Activated T-cell treated with anti-CD3 and anti-CD28 coated beads, Interleukin-2, amount 50 U/mL, for 72 hours (primary cell): ENCODE measurements at regions not wholly inside any gene's neighbourhood (a gene's known extent, or its start where the extent isn't known, plus 50 kb on each side); places are given as distances from the start of the nearest gene placed in this dataset.
A peak's percentile ranks its signal among the peaks of the same experiment; 100 is the strongest.
"Not testable (repeated sequence)": the region's sequence is repeated elsewhere in the genome, so short reads cannot be mapped to it uniquely, and the experiment has no call there.

Source experiments
- ATAC-seq, 2 donors: fragments of 150-1000 bp; cut with Tn5 transposase; replicated peaks in 1 of 2; 2 replicates each; pipeline ENCODE4 v1.10.0; 2021; ENCODE audit warnings: moderate library complexity in 2 of 2, mild to moderate bottlenecking in 1 of 2
- DNase-seq, 2 donors: peaks; one replicate each; pipeline ENCODE4 v3.0.0; 2021 to 2022; ENCODE audit warnings: mixed read lengths in 1 of 2
- H3K27ac Mint-ChIP-seq: one replicate; pipeline ENCODE4 v1.8.0; 2022; ENCODE audit warnings: mild to moderate bottlenecking, moderate library complexity, mixed read lengths
- H3K27me3 Mint-ChIP-seq: one replicate; pipeline ENCODE4 v1.8.0; 2022; ENCODE audit warnings: low read depth, mixed read lengths
- H3K36me3 Mint-ChIP-seq, 2 donors: one replicate each; pipeline ENCODE4 v1.8.0; 2022; ENCODE audit warnings: mixed read lengths in 2 of 2, mild to moderate bottlenecking in 1 of 2; ENCODE audit not compliant: insufficient read depth in 2 of 2
- H3K4me1 Mint-ChIP-seq: one replicate; pipeline ENCODE4 v1.8.0; 2022; ENCODE audit warnings: low read depth, mixed read lengths
- H3K4me3 Mint-ChIP-seq, 2 donors: one replicate each; pipeline ENCODE4 v1.8.0; 2022; ENCODE audit warnings: mild to moderate bottlenecking in 2 of 2, mixed read lengths in 2 of 2, moderate library complexity in 2 of 2
- H3K9me3 Mint-ChIP-seq, 2 donors: one replicate each; pipeline ENCODE4 v1.8.0; 2022; ENCODE audit warnings: mixed read lengths in 2 of 2

DNA sequence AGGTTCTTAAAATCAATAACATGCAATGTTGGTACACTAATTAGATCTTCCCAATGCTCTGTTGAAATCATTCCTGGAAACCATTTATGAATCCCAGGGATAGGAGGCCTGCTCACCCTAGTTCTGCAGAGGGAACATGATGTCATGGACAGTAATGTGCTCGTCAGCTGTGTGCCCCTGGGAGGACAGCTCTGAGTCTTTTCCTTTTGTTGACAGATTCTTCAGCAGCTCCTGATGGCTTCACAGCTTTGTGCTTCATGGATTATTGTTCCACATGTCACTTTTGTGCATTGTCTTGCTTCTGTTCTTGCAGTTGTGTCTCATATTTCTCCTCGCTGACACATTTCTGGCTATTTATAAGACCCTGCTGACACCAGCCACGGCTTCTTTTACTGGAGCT is 367.5 kb downstream of the CCSER2 start:
- Mint-ChIP-seq H3K27me3 (no peaks in the 10 kb centered on the region), H3K27ac (no peak overlapping the region)

GRCh38 chr10:84696610-84697009 is 368.2 kb downstream of the CCSER2 start:
- Mint-ChIP-seq H3K27me3 (no peaks in the 10 kb centered on the region), H3K9me3 (peaks cover 3 to 4% of the 10 kb centered on the region in 2 donors), H3K36me3 (no peaks in the 10 kb centered on the region), H3K27ac (no peak overlapping the region), H3K4me1 (no peaks in the 10 kb centered on the region), H3K4me3 (no peak overlapping the region)
- DNase-seq (no peak), ATAC-seq (no peak)

More for the DNA sequence above, 367.5 kb downstream of the CCSER2 start:
- ATAC-seq (no peak), DNase-seq (no peak)
- H3K4me3 Mint-ChIP-seq: no peak overlapping the region
- H3K4me1 Mint-ChIP-seq: no peaks in the 10 kb centered on the region
- peaks cover 3 to 4% of the 10 kb centered on the region in 2 donors for H3K9me3 Mint-ChIP-seq
- H3K36me3 Mint-ChIP-seq: no peaks in the 10 kb centered on the region

DNA sequence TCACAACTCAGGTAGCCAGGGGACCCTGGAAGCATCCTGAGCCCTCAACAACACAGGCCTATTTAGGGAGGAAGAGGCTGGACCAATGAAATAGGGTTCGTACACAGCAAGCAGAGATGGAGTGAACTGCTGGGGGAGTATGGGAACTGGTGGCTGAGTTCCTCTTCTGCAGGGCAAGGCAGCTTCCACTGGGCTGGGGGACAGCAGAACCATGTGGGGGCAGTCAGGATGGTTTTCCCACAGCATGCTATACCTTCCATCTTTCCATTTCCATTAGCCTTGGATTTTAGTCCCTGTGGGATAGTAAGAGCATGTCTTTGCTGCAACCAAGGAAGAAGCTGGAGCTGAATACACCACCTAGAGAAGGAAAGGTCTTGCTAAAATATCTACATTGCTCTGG is 370.6 kb downstream of the CCSER2 start:
- no peaks in the 10 kb centered on the region for H3K36me3 Mint-ChIP-seq
- no peaks in the 10 kb centered on the region for H3K4me1 Mint-ChIP-seq
- no peak overlapping the region for H3K4me3 Mint-ChIP-seq
- DNase-seq (no peak), ATAC-seq (no peak)
- H3K27ac Mint-ChIP-seq: no peak overlapping the region
- H3K9me3 Mint-ChIP-seq: no peaks in the 10 kb centered on the region
- no peaks in the 10 kb centered on the region for H3K27me3 Mint-ChIP-seq

- Mint-ChIP-seq H3K4me3 (no peak overlapping the region), H3K27me3 (no peaks in the 10 kb centered on the region), H3K9me3 (no peaks in the 10 kb centered on the region), H3K36me3 (no peaks in the 10 kb centered on the region), H3K4me1 (no peaks in the 10 kb centered on the region), H3K27ac (no peak overlapping the region)
- DNase-seq (no peak), ATAC-seq (no peak)
These were observed 372.4 kb downstream of the CCSER2 start for GRCh38 chr10:84700668-84701369.

DNA sequence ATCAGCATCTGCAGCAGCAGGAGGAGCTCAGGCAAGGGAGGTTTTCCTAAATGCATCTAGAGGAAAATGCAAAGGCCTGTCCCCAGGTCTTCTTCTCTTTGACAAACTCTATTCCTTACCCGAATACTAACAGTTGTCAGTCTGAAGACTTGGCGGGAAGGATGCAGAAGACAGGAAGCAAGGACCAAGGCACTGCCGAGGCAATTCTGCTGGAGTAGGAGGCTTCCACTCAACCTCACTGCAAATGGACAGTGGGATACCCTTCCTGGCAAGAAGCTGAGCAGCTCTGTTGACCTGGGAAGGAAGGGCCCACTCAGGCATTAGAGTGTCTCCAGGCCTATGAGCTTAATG is 373.0 kb downstream of the CCSER2 start:
- Mint-ChIP-seq H3K4me3 (no peak overlapping the region), H3K27ac (no peak overlapping the region), H3K4me1 (no peaks in the 10 kb centered on the region), H3K9me3 (no peaks in the 10 kb centered on the region), H3K27me3 (no peaks in the 10 kb centered on the region), H3K36me3 (no peaks in the 10 kb centered on the region)
- ATAC-seq (no peak), DNase-seq (no peak)

- Mint-ChIP-seq H3K27me3 (no peaks in the 10 kb centered on the region), H3K4me1 (no peaks in the 10 kb centered on the region), H3K4me3 (no peak overlapping the region), H3K27ac (no peak overlapping the region), H3K36me3 (no peaks in the 10 kb centered on the region), H3K9me3 (no peaks in the 10 kb centered on the region)
- DNase-seq (no peak), ATAC-seq (no peak)
These were observed 375.7 kb downstream of the CCSER2 start for GRCh38 chr10:84704101-84704500.

- Mint-ChIP-seq H3K4me3 (no peak overlapping the region), H3K9me3 (no peaks in the 10 kb centered on the region), H3K4me1 (no peaks in the 10 kb centered on the region), H3K36me3 (no peaks in the 10 kb centered on the region), H3K27me3 (no peaks in the 10 kb centered on the region), H3K27ac (no peak overlapping the region)
- no peak for ATAC-seq
- DNase-seq: no peak
These were observed 378.0 kb downstream of the CCSER2 start for GRCh38 chr10:84706431-84706830.

DNA sequence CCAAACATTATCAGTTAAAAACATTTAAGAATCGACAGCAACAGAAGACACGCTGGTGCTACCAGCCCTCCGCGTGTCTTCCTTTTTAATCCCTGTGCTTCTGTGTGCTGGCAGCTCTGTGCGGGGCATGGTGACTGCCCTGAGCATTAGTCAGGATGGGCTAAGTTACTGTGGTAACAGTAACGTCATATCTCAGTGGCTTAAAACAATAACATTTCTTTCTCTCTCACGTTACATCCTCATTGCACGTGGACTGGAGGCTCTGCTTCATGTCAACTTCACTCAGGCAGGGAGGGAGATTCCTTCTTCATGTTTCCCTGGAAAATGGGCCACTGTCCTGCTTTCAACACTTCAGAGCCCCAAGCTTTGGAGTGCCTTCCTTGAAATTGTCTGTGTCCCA is 378.5 kb downstream of the CCSER2 start:
- no peak for ATAC-seq
- Mint-ChIP-seq H3K36me3 (no peaks in the 10 kb centered on the region), H3K9me3 (no peaks in the 10 kb centered on the region), H3K27me3 (no peaks in the 10 kb centered on the region), H3K27ac (no peak overlapping the region), H3K4me1 (no peaks in the 10 kb centered on the region), H3K4me3 (no peak overlapping the region)
- no peak for DNase-seq

DNA sequence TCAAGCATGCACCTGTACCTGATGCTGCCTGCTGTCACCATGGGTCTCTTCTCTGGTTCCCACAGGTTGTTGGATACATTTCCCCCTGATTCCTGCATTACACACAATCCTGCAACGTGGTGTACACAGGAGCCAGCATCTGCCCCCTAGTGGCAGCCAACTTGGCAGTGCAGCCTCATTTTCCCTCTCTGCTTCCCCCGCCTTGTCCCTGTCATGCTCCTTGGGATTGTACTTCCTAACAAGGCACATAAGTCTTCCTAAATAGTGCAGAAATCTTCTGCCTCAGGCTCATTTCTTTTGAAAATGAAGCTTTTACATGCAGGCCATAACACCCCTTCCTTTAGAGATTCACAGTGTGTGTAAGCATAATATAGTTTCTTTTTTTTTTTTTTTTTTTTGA is 387.5 kb downstream of the CCSER2 start:
- DNase-seq: peak in 1 of 2 donors; percentile 11
- H3K27me3 Mint-ChIP-seq: no peaks in the 10 kb centered on the region
- no peak for ATAC-seq
- no peaks in the 10 kb centered on the region for H3K9me3 Mint-ChIP-seq
- no peaks in the 10 kb centered on the region for H3K36me3 Mint-ChIP-seq
- no peak overlapping the region for H3K4me3 Mint-ChIP-seq
- no peaks in the 10 kb centered on the region for H3K4me1 Mint-ChIP-seq
- H3K27ac Mint-ChIP-seq: no peak overlapping the region

- no peak for DNase-seq
- Mint-ChIP-seq H3K27me3 (no peaks in the 10 kb centered on the region), H3K36me3 (no peaks in the 10 kb centered on the region), H3K4me3 (no peak overlapping the region), H3K4me1 (no peaks in the 10 kb centered on the region), H3K9me3 (no peaks in the 10 kb centered on the region), H3K27ac (no peak overlapping the region)
- no peak for ATAC-seq
These were observed 390.7 kb downstream of the CCSER2 start for GRCh38 chr10:84718877-84719616.

GRCh38 chr10:84719687-84720086 is 391.3 kb downstream of the CCSER2 start:
- no peaks in the 10 kb centered on the region for H3K27me3 Mint-ChIP-seq
- ATAC-seq: no peak
- no peaks in the 10 kb centered on the region for H3K9me3 Mint-ChIP-seq
- no peaks in the 10 kb centered on the region for H3K4me1 Mint-ChIP-seq
- no peak for DNase-seq
- H3K27ac Mint-ChIP-seq: no peak overlapping the region
- H3K4me3 Mint-ChIP-seq: no peak overlapping the region
- H3K36me3 Mint-ChIP-seq: no peaks in the 10 kb centered on the region

- Mint-ChIP-seq H3K36me3 (peaks cover 0 to 2% of the 10 kb centered on the region in 2 donors), H3K27me3 (no peaks in the 10 kb centered on the region), H3K27ac (no peak overlapping the region), H3K4me1 (no peaks in the 10 kb centered on the region), H3K9me3 (peaks cover 11 to 13% of the 10 kb centered on the region in 2 donors), H3K4me3 (no peak overlapping the region)
- DNase-seq: no peak
- ATAC-seq: no peak
These were observed 399.0 kb downstream of the CCSER2 start for GRCh38 chr10:84727398-84727797.

GRCh38 chr10:84739126-84739525 is 410.7 kb downstream of the CCSER2 start:
- not testable (repeated sequence) for H3K27me3 Mint-ChIP-seq, H3K4me3 Mint-ChIP-seq, ATAC-seq, H3K27ac Mint-ChIP-seq, H3K36me3 Mint-ChIP-seq, H3K4me1 Mint-ChIP-seq, H3K9me3 Mint-ChIP-seq, DNase-seq

- Mint-ChIP-seq H3K27ac (no peak overlapping the region), H3K4me1 (no peaks in the 10 kb centered on the region), H3K4me3 (no peak overlapping the region), H3K9me3 (peaks cover 0 to 1% of the 10 kb centered on the region in 2 donors), H3K36me3 (no peaks in the 10 kb centered on the region), H3K27me3 (no peaks in the 10 kb centered on the region)
- no peak for ATAC-seq
- no peak for DNase-seq
These were observed 411.3 kb downstream of the CCSER2 start for GRCh38 chr10:84739641-84740040.
